Natural killer cell treated with Interleukin-12 subunit alpha and Interleukin-12 subunit beta and Interleukin-15 and Interleukin-18, amount 100 ng/mL, for 72 hours (primary cell): ENCODE measurements at regions not wholly inside any gene's neighbourhood (a gene's known extent, or its start where the extent isn't known, plus 50 kb on each side); places are given as distances from the start of the nearest gene placed in this dataset.

ENCODE experiments used
- ATAC-seq, 2 donors: fragments of 150-1000 bp; cut with Tn5 transposase in 1 of 2; sonication (Bioruptor Pico), chemical (Tn5 transposase) in 1 of 2; 2 replicates each; pipeline ENCODE4 v1.10.0; 2021
- DNase-seq: peaks from one replicate; pipeline ENCODE4 v3.0.0; 2022; ENCODE audit warnings: low spot score
- H3K27ac Mint-ChIP-seq, 2 donors: 1 replicate in 1 of 2; 2 replicates in 1 of 2; pipeline ENCODE4 v1.8.0; 2022; ENCODE audit warnings: mixed read lengths in 2 of 2, mild to moderate bottlenecking in 1 of 2, moderate library complexity in 1 of 2
- H3K27me3 Mint-ChIP-seq, 2 donors: 1 replicate in 1 of 2; 2 replicates in 1 of 2; pipeline ENCODE4 v1.8.0; 2022; ENCODE audit warnings: mixed read lengths in 2 of 2
- H3K36me3 Mint-ChIP-seq: one replicate; pipeline ENCODE4 v1.8.0; 2022; ENCODE audit warnings: mixed read lengths
- H3K4me1 Mint-ChIP-seq, 2 donors: 1 replicate in 1 of 2; 2 replicates in 1 of 2; pipeline ENCODE4 v1.8.0; 2022; ENCODE audit warnings: low read depth in 2 of 2, mixed read lengths in 2 of 2, mild to moderate bottlenecking in 1 of 2
- H3K4me3 Mint-ChIP-seq: one replicate; pipeline ENCODE4 v1.8.0; 2022; ENCODE audit warnings: mixed read lengths
- H3K9me3 Mint-ChIP-seq: 2 replicates; pipeline ENCODE4 v1.8.0; 2022; ENCODE audit warnings: mixed read lengths

DNA sequence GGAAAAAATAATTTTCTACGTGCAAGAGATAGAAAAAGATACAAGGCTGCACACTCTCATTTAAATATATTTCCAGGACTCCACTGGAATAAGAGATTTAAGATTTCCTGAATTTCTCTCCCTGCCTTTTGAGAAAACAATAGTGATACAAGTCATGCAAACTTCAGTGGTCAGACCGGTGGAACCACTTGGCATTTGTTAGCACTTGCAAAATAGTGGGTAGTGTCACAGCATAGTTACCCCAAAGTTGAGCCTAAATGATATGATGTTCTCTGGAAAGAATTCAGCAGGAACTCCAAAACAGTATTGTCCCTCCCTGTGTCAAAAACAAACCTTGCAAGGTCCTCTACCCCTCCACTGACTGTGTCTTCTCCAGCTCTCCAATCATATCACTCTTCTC lies 102.3 kb downstream of the ANKRD50 start:
- no peaks in the 10 kb centered on the region for H3K4me1 Mint-ChIP-seq
- no peaks in the 10 kb centered on the region for H3K27me3 Mint-ChIP-seq
- peaks cover 14% of the 10 kb centered on the region for H3K9me3 Mint-ChIP-seq
- H3K4me3 Mint-ChIP-seq = no peak overlapping the region
- ATAC-seq (no peak), DNase-seq (no peak)
- H3K36me3 Mint-ChIP-seq = no peaks in the 10 kb centered on the region
- H3K27ac Mint-ChIP-seq = no peak overlapping the region
